OCI-LY1 (cell line): ENCODE measurements at regions not wholly inside any gene's neighbourhood (a gene's known extent, or its start where the extent isn't known, plus 50 kb on each side); places are given as distances from the start of the nearest gene placed in this dataset.

Experiments
- H2AFZ ChIP-seq: fragments of 200-600 bp; sonication (generic), shearing (Covaris generic); 2 replicates; pipeline ENCODE4 v1.6.0; 2014; ENCODE audit warnings: antibody characterized with exemption, mild to moderate bottlenecking, low read length
- H3F3A ChIP-seq: fragments of 200-600 bp; sonication (generic), shearing (Covaris generic); 2 replicates; pipeline ENCODE4 v1.6.0; 2014; ENCODE audit warnings: mild to moderate bottlenecking, antibody characterized with exemption, low read length, moderate library complexity; ENCODE audit not compliant: insufficient read depth
- H3K27ac ChIP-seq: fragments of 200-600 bp; sonication (generic); 2 replicates; pipeline ENCODE4 v1.5.1; 2014; ENCODE audit warnings: low read length, mixed run types, mild to moderate bottlenecking, low read depth; ENCODE audit not compliant: poor library complexity, severe bottlenecking
- H3K27me3 ChIP-seq: fragments of 200-600 bp; sonication (generic); 2 replicates; pipeline ENCODE4 v1.6.0; 2014; ENCODE audit warnings: antibody characterized with exemption, mild to moderate bottlenecking, low read length, moderate library complexity; ENCODE audit not compliant: insufficient read depth
- H3K36me3 ChIP-seq: fragments of 200-600 bp; sonication (generic); 2 replicates; pipeline ENCODE4 v1.6.1; 2014; ENCODE audit warnings: mild to moderate bottlenecking, antibody characterized with exemption, low read length, moderate library complexity, mixed read lengths; ENCODE audit not compliant: insufficient read depth
- H3K4me1 ChIP-seq: fragments of 200-600 bp; sonication (generic); 2 replicates; pipeline ENCODE4 v1.5.1; 2014; ENCODE audit warnings: mild to moderate bottlenecking, low read length, moderate library complexity; ENCODE audit not compliant: insufficient read depth, severe bottlenecking
- H3K4me2 ChIP-seq: fragments of 200-600 bp; sonication (generic), shearing (Covaris generic); 2 replicates; pipeline ENCODE4 v1.6.1; 2014; ENCODE audit warnings: low read length
- H3K4me3 ChIP-seq: fragments of 200-600 bp; sonication (generic); 2 replicates; pipeline ENCODE4 v1.5.1; 2014; ENCODE audit warnings: low read length, low read depth, mild to moderate bottlenecking, mixed read lengths; ENCODE audit not compliant: poor library complexity, severe bottlenecking
- H3K79me2 ChIP-seq: fragments of 200-600 bp; shearing (Covaris generic); 2 replicates; pipeline ENCODE4 v1.6.1; 2016; ENCODE audit warnings: mixed run types, low read length, mixed read lengths; ENCODE audit not compliant: insufficient read depth
- H3K9ac ChIP-seq: fragments of 200-600 bp; sonication (generic), shearing (Covaris generic); 2 replicates; pipeline ENCODE4 v1.6.1; 2014; ENCODE audit warnings: mild to moderate bottlenecking, low read length, mixed read lengths
- H3K9me2 ChIP-seq: fragments of 200-600 bp; sonication (generic), shearing (Covaris generic); 2 replicates; pipeline ENCODE4 v1.6.1; 2014; ENCODE audit warnings: low read depth, mild to moderate bottlenecking, low read length, mixed read lengths
- H3K9me3 ChIP-seq: fragments of 200-600 bp; shearing (Covaris generic); 2 replicates; pipeline ENCODE4 v1.6.1; 2014; ENCODE audit warnings: low read length, mixed read lengths
- H4K20me1 ChIP-seq: fragments of 200-600 bp; sonication (generic), shearing (Covaris generic); 2 replicates; pipeline ENCODE4 v1.6.0; 2016; ENCODE audit warnings: mild to moderate bottlenecking, low read length; ENCODE audit not compliant: insufficient read depth
- EZH2 ChIP-seq: fragments of 200-600 bp; sonication (generic), shearing (Covaris generic); IDR thresholded peaks from 2 replicates; pipeline ENCODE4 v1.8.0; 2017; ENCODE audit warnings: borderline replicate concordance, mixed run types, mild to moderate bottlenecking, antibody characterized with exemption, low read length, moderate library complexity, mixed read lengths
- TF ChIP-seq, protein P1 (sequence below): fragments of 200-600 bp; sonication (generic), shearing (Covaris generic); IDR thresholded peaks from 2 replicates; pipeline ENCODE4 v1.5.1; 2017; ENCODE audit warnings: mild to moderate bottlenecking, antibody characterized with exemption, low read length, moderate library complexity, mixed read lengths

- Histone ChIP-seq H3K79me2 (no peaks in the 10 kb centered on the region), H3K9ac (no peak overlapping the region), H3K27ac (no peak overlapping the region), H3K4me2 (no peak overlapping the region), H3K36me3 (no peaks in the 10 kb centered on the region), H3F3A (no peaks in the 10 kb centered on the region), H2AFZ (no peak overlapping the region), H3K9me3 (peaks cover 12% of the 10 kb centered on the region; the same call in 1 of the 2 replicates), H3K4me3 (no peak overlapping the region), H3K4me1 (no peaks in the 10 kb centered on the region), H4K20me1 (no peaks in the 10 kb centered on the region), H3K9me2 (no peaks in the 10 kb centered on the region; the same call in 1 of the 2 replicates), H3K27me3 (no peaks in the 10 kb centered on the region)
- TF ChIP-seq EZH2 = no peak
- TF ChIP-seq, protein P1, sequence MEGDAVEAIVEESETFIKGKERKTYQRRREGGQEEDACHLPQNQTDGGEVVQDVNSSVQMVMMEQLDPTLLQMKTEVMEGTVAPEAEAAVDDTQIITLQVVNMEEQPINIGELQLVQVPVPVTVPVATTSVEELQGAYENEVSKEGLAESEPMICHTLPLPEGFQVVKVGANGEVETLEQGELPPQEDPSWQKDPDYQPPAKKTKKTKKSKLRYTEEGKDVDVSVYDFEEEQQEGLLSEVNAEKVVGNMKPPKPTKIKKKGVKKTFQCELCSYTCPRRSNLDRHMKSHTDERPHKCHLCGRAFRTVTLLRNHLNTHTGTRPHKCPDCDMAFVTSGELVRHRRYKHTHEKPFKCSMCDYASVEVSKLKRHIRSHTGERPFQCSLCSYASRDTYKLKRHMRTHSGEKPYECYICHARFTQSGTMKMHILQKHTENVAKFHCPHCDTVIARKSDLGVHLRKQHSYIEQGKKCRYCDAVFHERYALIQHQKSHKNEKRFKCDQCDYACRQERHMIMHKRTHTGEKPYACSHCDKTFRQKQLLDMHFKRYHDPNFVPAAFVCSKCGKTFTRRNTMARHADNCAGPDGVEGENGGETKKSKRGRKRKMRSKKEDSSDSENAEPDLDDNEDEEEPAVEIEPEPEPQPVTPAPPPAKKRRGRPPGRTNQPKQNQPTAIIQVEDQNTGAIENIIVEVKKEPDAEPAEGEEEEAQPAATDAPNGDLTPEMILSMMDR = no peak
These were observed 210.3 kb downstream of the AMY1C start for GRCh38 chr1:103960045-103960444.

DNA sequence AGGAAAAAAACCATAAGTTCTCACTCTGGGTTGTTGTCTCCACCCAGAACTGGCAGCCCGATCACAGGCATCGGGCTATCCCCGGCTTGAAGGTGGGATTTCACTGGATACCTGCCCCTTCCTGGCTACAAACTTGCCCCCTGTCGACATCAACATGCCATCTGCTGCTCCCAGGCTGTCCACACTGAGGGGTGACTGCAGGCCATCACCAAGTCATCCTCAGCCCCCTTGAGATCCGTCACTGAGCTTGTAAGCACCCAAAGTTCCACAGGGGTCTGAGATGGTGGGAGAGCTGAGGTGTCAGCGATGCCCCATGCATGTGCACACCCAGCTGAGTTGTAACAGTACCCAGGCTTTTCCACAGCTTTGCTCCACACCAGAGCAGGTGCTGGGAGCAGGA is 211.0 kb downstream of the AMY1C start:
- H3K4me2 ChIP-seq = no peak overlapping the region
- H4K20me1 ChIP-seq = no peaks in the 10 kb centered on the region
- H3K27me3 ChIP-seq = no peaks in the 10 kb centered on the region
- no peaks in the 10 kb centered on the region for H3K36me3 ChIP-seq
- no peaks in the 10 kb centered on the region; the same call in 1 of the 2 replicates for H3K9me2 ChIP-seq
- H3K4me3 ChIP-seq = no peak overlapping the region
- H3F3A ChIP-seq = no peaks in the 10 kb centered on the region
- H3K9ac ChIP-seq = no peak overlapping the region
- peaks cover 12% of the 10 kb centered on the region; the same call in 1 of the 2 replicates for H3K9me3 ChIP-seq
- no peak overlapping the region for H2AFZ ChIP-seq
- H3K79me2 ChIP-seq = no peaks in the 10 kb centered on the region
- H3K4me1 ChIP-seq = no peaks in the 10 kb centered on the region
- TF ChIP-seq, protein P1 = no peak
- TF ChIP-seq EZH2 = no peak
- no peak overlapping the region for H3K27ac ChIP-seq

DNA sequence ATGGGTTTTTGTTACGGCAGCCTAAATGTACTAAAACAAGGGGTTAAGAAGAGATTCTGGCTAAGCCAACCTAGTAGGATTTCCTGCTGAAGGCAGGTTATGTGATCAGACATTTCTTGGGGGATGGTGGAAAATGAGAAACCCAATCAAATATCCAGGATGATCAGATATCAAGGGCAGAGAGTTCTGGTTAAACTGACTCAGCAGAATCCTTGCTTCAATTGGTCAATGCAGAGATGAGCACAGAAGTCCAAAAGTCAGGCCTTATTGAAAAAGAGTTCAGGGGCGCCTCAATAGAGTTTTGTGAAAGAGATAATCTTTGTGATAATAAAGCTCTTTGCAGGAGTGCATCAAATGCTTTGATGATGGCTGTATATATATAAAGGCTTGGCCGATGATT is 237.1 kb downstream of the AMY1C start:
- Histone ChIP-seq H4K20me1 (no peaks in the 10 kb centered on the region), H3K4me1 (no peaks in the 10 kb centered on the region), H3K9me3 (no peaks in the 10 kb centered on the region), H3K27ac (no peak overlapping the region), H3K79me2 (no peaks in the 10 kb centered on the region), H3K27me3 (no peaks in the 10 kb centered on the region), H3K4me2 (no peak overlapping the region), H3K4me3 (no peak overlapping the region), H3K9me2 (no peaks in the 10 kb centered on the region), H3K36me3 (no peaks in the 10 kb centered on the region), H2AFZ (no peak overlapping the region), H3F3A (no peaks in the 10 kb centered on the region), H3K9ac (no peak overlapping the region)
- TF ChIP-seq EZH2 = no peak
- TF ChIP-seq, protein P1 = no peak
